Esophagus muscularis mucosa (tissue), 4 donors: ENCODE measurements at regions not wholly inside any gene's neighbourhood (a gene's known extent, or its start where the extent isn't known, plus 50 kb on each side); places are given as distances from the start of the nearest gene placed in this dataset.

Experiments
- DNase-seq: peaks from one replicate; pipeline ENCODE4 v3.0.0-alpha.2; 2017; ENCODE audit errors: extremely low spot score
- H3K27ac ChIP-seq, 4 donors: fragments of 200-600 bp; sonication (generic); replicated peaks in 1 of 4; 1 replicate in 3 of 4; 2 replicates in 1 of 4; pipeline ENCODE4 v1.5.1; 2016 to 2019; ENCODE audit warnings: mild to moderate bottlenecking in 1 of 4
- H3K27me3 ChIP-seq, 4 donors: fragments of 200-600 bp; sonication (generic); one replicate each; pipeline versions ENCODE4 v1.5.1 to v1.6.0; 2016 to 2019
- H3K36me3 ChIP-seq, 4 donors: fragments of 200-600 bp; sonication (generic); one replicate each; pipeline ENCODE4 v1.5.1; 2016 to 2019
- H3K4me1 ChIP-seq, 4 donors: fragments of 200-600 bp; sonication (generic); one replicate each; pipeline ENCODE4 v1.5.1; 2016 to 2019
- H3K4me3 ChIP-seq, 4 donors: fragments of 200-600 bp; sonication (generic); 1 replicate in 2 of 4; 2 replicates in 2 of 4; pipeline ENCODE4 v1.5.1; 2016 to 2019; ENCODE audit warnings: mild to moderate bottlenecking in 4 of 4, moderate library complexity in 1 of 4
- H3K9me3 ChIP-seq, 4 donors: fragments of 200-600 bp; sonication (generic); 1 replicate in 3 of 4; 2 replicates in 1 of 4; pipeline ENCODE4 v1.5.1; 2016 to 2019
- CTCF ChIP-seq, 3 experiments: fragments of 200-600 bp in 2 of 3; fragments of 450-650 bp in 1 of 3; sonication (generic) in 2 of 3; IDR thresholded peaks; one replicate each; pipeline ENCODE4 v1.5.1; 2017 to 2019; ENCODE audit warnings: antibody characterized with exemption in 3 of 3, mild to moderate bottlenecking in 2 of 3, moderate library complexity in 1 of 3
- EP300 ChIP-seq: sonication (generic); formaldehyde crosslinking; IDR thresholded peaks from one replicate; pipeline ENCODE4 v1.6.1; 2017; ENCODE audit warnings: antibody characterized with exemption
- POLR2A ChIP-seq: fragments of 450-650 bp; IDR thresholded peaks from one replicate; pipeline ENCODE4 v1.6.1; 2017; ENCODE audit warnings: antibody characterized with exemption, moderate library complexity, mild to moderate bottlenecking, low read depth
- POLR2AphosphoS5 ChIP-seq, 2 donors: sonication (generic); formaldehyde crosslinking; IDR thresholded peaks; one replicate each; pipeline ENCODE4 v1.6.1; 2017; ENCODE audit warnings: antibody characterized with exemption in 2 of 2
- WGBS: methylation state at CpG from one replicate; pipeline ENCODE4 v1.1.5; 2018; 5-methylcytosine and 5-hydroxymethylcytosine counted together
- intact Hi-C: fragments of 100-400 bp; cut with DNase I; formaldehyde crosslinking; loops from one replicate; pipeline ENCODE4 v1.15.1; 2023

DNA sequence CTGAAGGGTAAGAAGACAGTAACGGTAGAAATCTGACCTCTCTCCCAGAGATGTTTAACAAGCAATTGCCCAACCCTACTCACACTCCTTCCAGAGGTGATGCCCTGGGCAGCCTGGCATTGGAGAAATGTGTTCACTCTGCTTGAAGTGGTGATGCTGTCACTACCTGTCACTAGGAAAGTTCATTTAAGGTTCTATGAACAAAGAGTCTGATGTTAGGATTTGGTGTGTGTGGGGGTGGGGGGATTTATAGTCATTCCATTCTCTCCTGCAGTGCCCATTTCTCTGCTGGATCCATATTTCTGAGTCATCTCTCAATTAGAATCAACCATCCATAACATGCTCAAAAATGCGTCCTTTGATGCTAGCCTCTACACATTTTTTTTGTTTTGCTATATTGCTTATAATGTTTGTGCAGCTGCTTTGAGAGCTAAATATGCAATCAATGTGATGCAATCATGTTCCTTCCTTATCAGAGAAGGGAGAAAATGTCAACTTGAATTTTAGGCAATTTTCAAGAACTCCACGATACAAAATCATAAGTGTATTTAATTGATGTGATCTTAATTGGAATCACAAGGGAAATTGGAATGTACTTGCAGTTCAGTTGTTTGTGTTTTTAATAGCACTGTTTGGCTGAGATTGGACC, 173.9 kb downstream of the DUSP10 start:
- Histone ChIP-seq H3K27ac (no peak overlapping the region), H3K4me1 (peaks cover 0 to 7% (median 0%) of the 10 kb centered on the region in 4 donors), H3K9me3 (no peaks in the 10 kb centered on the region), H3K4me3 (no peak overlapping the region), H3K36me3 (no peaks in the 10 kb centered on the region), H3K27me3 (no peaks in the 10 kb centered on the region)
- intact Hi-C loops = no loop called here
- TF ChIP-seq POLR2AphosphoS5 (IDR thresholded peaks at IDR 0.05) (no peak), EP300 (no peak), CTCF (IDR thresholded peaks at IDR 0.05) (no peak), POLR2A (no peak)
- no peak for DNase-seq
- WGBS = 70% methylated on average over 3 of the region's 3 CpGs

DNA sequence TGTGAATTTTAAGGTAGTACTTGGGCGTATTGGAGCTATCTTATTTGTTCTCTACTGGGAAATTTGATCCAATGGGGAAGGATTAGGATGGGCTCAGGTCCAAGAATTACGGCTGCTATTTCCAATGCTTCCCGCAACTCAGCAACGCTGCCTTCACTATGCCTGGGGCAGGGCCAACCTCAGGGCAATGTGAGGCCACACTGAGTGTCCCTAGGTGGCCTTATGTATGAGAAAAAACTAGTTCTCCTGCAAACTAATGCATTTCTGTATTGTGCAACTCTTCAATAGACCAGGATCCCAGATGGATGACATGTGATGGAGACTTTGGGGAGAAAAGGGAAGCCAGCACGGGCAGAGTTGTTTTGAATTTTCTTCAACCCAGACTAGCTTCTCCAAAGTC, 168.1 kb downstream of the DUSP10 start:
- no peak for DNase-seq
- no peaks in the 10 kb centered on the region for H3K36me3 ChIP-seq
- no peak overlapping the region for H3K4me3 ChIP-seq
- TF ChIP-seq EP300 (no peak), POLR2AphosphoS5 (IDR thresholded peaks at IDR 0.05) (no peak), POLR2A (no peak), CTCF (IDR thresholded peaks at IDR 0.05) (no peak)
- H3K4me1 ChIP-seq = peaks cover 0 to 36% (median 32%) of the 10 kb centered on the region in 4 donors
- intact Hi-C loops = no loop called here
- no peaks in the 10 kb centered on the region for H3K27me3 ChIP-seq
- no peaks in the 10 kb centered on the region for H3K9me3 ChIP-seq
- 33% methylated on average over 5 of the region's 5 CpGs for WGBS
- peak overlapping the region in 3 of 4 donors; percentile 54 to 65 (median 58) for H3K27ac ChIP-seq

DNA sequence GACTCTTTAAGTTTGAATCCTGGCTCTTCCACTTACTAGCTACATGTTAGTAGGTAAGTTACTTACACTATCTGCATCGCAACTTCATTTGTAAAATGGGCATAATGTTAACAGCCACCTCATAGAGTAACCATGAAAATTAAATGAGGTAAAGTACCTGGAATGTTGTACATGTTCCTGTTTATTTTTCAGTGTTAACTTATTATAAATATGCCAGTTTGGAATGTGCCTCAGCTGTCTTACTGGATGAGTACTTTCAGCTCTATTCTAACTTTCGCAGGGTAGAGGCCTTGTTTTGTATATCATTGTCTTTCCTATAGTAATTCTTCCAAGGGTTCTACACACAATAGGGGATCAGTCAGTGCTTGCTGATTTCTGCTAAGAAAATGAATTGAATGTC, 167.4 kb downstream of the DUSP10 start:
- H3K4me1 ChIP-seq = peaks cover 0 to 36% (median 32%) of the 10 kb centered on the region in 4 donors
- no peaks in the 10 kb centered on the region for H3K9me3 ChIP-seq
- DNase-seq = no peak
- H3K4me3 ChIP-seq = no peak overlapping the region
- 60% methylated on average over 2 of the region's 2 CpGs for WGBS
- H3K27me3 ChIP-seq = no peaks in the 10 kb centered on the region
- no peaks in the 10 kb centered on the region for H3K36me3 ChIP-seq
- H3K27ac ChIP-seq = peak overlapping the region; percentile 54 to 65 (median 56)
- TF ChIP-seq EP300 (no peak), POLR2A (no peak), POLR2AphosphoS5 (IDR thresholded peaks at IDR 0.05) (peak in 1 of 2 donors; percentile 7), CTCF (IDR thresholded peaks at IDR 0.05) (no peak)
- intact Hi-C loops = no loop called here

GRCh38 chr1:221575605-221576004, 166.3 kb downstream of the DUSP10 start:
- H3K27me3 ChIP-seq = no peaks in the 10 kb centered on the region
- TF ChIP-seq POLR2A = no peak
- TF ChIP-seq POLR2AphosphoS5 (IDR thresholded peaks at IDR 0.05) = no peak
- no peak for TF ChIP-seq EP300
- no peak for TF ChIP-seq CTCF (IDR thresholded peaks at IDR 0.05)
- peak overlapping the region; percentile 54 to 65 (median 56) for H3K27ac ChIP-seq
- no peaks in the 10 kb centered on the region for H3K36me3 ChIP-seq
- intact Hi-C loops = no loop called here
- no peak overlapping the region for H3K4me3 ChIP-seq
- DNase-seq = no peak
- H3K4me1 ChIP-seq = peaks cover 0 to 36% (median 32%) of the 10 kb centered on the region in 4 donors
- no peaks in the 10 kb centered on the region for H3K9me3 ChIP-seq
- WGBS = 58% methylated on average over 7 of the region's 7 CpGs

DNA sequence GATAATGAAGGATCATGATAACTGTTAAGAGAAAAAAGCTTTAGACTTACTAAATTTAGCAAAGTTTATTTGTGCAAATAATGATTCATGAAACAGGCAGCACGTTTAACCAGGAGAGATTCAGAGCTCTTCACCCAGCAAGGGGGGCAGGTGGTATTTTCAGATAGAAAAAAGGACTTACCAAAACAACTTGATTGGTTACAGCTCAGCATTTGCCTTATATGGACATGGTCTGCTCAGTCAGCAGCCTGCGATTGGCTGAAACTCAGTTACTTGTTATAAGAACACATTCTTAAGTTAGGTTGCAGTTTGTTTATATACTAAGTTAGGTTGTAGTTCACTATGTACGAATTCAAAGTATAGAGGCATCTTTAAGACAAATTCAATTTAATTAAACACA, 165.6 kb downstream of the DUSP10 start:
- Histone ChIP-seq H3K4me1 (peaks cover 0 to 36% (median 32%) of the 10 kb centered on the region in 4 donors), H3K27me3 (no peaks in the 10 kb centered on the region), H3K9me3 (no peaks in the 10 kb centered on the region), H3K4me3 (no peak overlapping the region), H3K27ac (peak overlapping the region in 1 of 4 donors; percentile 58), H3K36me3 (no peaks in the 10 kb centered on the region)
- WGBS = 60% methylated on average over 3 of the region's 3 CpGs
- no peak for TF ChIP-seq POLR2AphosphoS5 (IDR thresholded peaks at IDR 0.05)
- no peak for TF ChIP-seq EP300
- TF ChIP-seq POLR2A = no peak
- intact Hi-C loops = no loop called here
- DNase-seq = no peak
